H9 (cell line): ENCODE measurements at regions not wholly inside any gene's neighbourhood (a gene's known extent, or its start where the extent isn't known, plus 50 kb on each side); places are given as distances from the start of the nearest gene placed in this dataset.
A peak's percentile ranks its signal among the peaks of the same experiment; 100 is the strongest.

ENCODE experiments used
- DNase-seq: peaks from one replicate; pipeline ENCODE4 v3.0.0-alpha.2; 2017
- H2AFZ ChIP-seq: one replicate; pipeline ENCODE4 v1.6.1; 2013; ENCODE audit warnings: mild to moderate bottlenecking, low read length, control low read depth, moderate library complexity
- H2AK5ac ChIP-seq: 2 replicates; pipeline ENCODE4 v1.6.1; 2013; ENCODE audit warnings: low read length, control low read depth, mixed read lengths; ENCODE audit not compliant: insufficient read length
- H2BK120ac ChIP-seq: one replicate; pipeline ENCODE4 v1.6.1; 2013; ENCODE audit warnings: low read depth, mild to moderate bottlenecking, low read length, control low read depth, inconsistent platforms; ENCODE audit not compliant: poor library complexity, severe bottlenecking
- H2BK12ac ChIP-seq: 2 replicates; pipeline ENCODE4 v1.6.1; 2013; ENCODE audit warnings: low read length, control low read depth, mixed read lengths, low read depth; ENCODE audit not compliant: insufficient read length
- H2BK15ac ChIP-seq: 2 replicates; pipeline ENCODE4 v1.6.1; 2013; ENCODE audit warnings: low read depth, low read length, control low read depth
- H2BK20ac ChIP-seq: one replicate; pipeline ENCODE4 v1.6.1; 2013; ENCODE audit warnings: low read depth, mild to moderate bottlenecking, low read length, control low read depth, inconsistent platforms; ENCODE audit not compliant: poor library complexity, severe bottlenecking
- H2BK5ac ChIP-seq: 2 replicates; pipeline ENCODE4 v1.6.1; 2013; ENCODE audit warnings: low read length, control low read depth, mixed read lengths; ENCODE audit not compliant: insufficient read length
- H3K14ac ChIP-seq: 2 replicates; pipeline ENCODE4 v1.6.1; 2013; ENCODE audit warnings: low read length, control low read depth; ENCODE audit not compliant: insufficient read depth
- H3K18ac ChIP-seq: 2 replicates; pipeline ENCODE4 v1.6.1; 2013; ENCODE audit warnings: low read depth, mild to moderate bottlenecking, mixed read lengths, low read length, control low read depth; ENCODE audit not compliant: insufficient read length
- H3K23ac ChIP-seq: 2 replicates; pipeline ENCODE4 v1.6.1; 2013; ENCODE audit warnings: low read length, control low read depth, mixed read lengths, low read depth; ENCODE audit not compliant: insufficient read length
- H3K23me2 ChIP-seq: 2 replicates; pipeline ENCODE4 v1.6.1; 2013; ENCODE audit warnings: low read depth, mild to moderate bottlenecking, mixed read lengths, low read length, control low read depth; ENCODE audit not compliant: insufficient read length, poor library complexity, severe bottlenecking
- H3K27ac ChIP-seq: 2 replicates; pipeline ENCODE4 v1.5.1; 2013; ENCODE audit warnings: low read length, control low read depth, mixed read lengths, low read depth; ENCODE audit not compliant: insufficient read length
- H3K27me3 ChIP-seq: 2 replicates; pipeline ENCODE4 v1.6.1; 2013; ENCODE audit warnings: low read length, control low read depth, inconsistent platforms; ENCODE audit not compliant: insufficient read depth
- H3K4ac ChIP-seq: 2 replicates; pipeline ENCODE4 v1.6.1; 2013; ENCODE audit warnings: low read depth, mild to moderate bottlenecking, control low read depth, inconsistent platforms, low read length, moderate library complexity
- H3K4me1 ChIP-seq: 2 replicates; pipeline ENCODE4 v1.6.1; 2013; ENCODE audit warnings: low read length, control low read depth, inconsistent platforms; ENCODE audit not compliant: insufficient read depth
- H3K4me2 ChIP-seq: 2 replicates; pipeline ENCODE4 v1.6.1; 2013; ENCODE audit warnings: low read length, control low read depth, mixed read lengths; ENCODE audit not compliant: insufficient read length, insufficient read depth
- H3K56ac ChIP-seq: 2 replicates; pipeline ENCODE4 v1.6.1; 2013; ENCODE audit warnings: low read depth, mild to moderate bottlenecking, mixed read lengths, low read length, control low read depth; ENCODE audit not compliant: insufficient read length
- H3K79me1 ChIP-seq: 2 replicates; pipeline ENCODE4 v1.6.1; 2013; ENCODE audit warnings: low read depth, mild to moderate bottlenecking, moderate library complexity, low read length, control low read depth, inconsistent platforms; ENCODE audit not compliant: insufficient read depth, poor library complexity, severe bottlenecking
- H3K79me2 ChIP-seq: 2 replicates; pipeline ENCODE4 v1.6.1; 2013; ENCODE audit warnings: low read length, control low read depth, inconsistent platforms; ENCODE audit not compliant: insufficient read depth
- H3K9ac ChIP-seq: 2 replicates; pipeline ENCODE4 v1.6.1; 2013; ENCODE audit warnings: low read length, control low read depth, mixed read lengths; ENCODE audit not compliant: insufficient read length; ENCODE audit errors: extremely low read depth
- H3K9me3 ChIP-seq: one replicate; pipeline ENCODE4 v1.6.1; 2013; ENCODE audit warnings: low read depth, low read length, inconsistent platforms; ENCODE audit not compliant: control insufficient read depth
- H3T11ph ChIP-seq: one replicate; pipeline ENCODE4 v1.6.1; 2013; ENCODE audit warnings: mild to moderate bottlenecking, low read length, control low read depth, inconsistent platforms
- H4K20me1 ChIP-seq: one replicate; pipeline ENCODE4 v1.6.1; 2013; ENCODE audit not compliant: control insufficient read depth, insufficient read length, insufficient read depth
- H4K5ac ChIP-seq: 2 replicates; pipeline ENCODE4 v1.6.1; 2013; ENCODE audit warnings: low read depth, mild to moderate bottlenecking, mixed read lengths, low read length, control low read depth; ENCODE audit not compliant: insufficient read length
- H4K8ac ChIP-seq: replicated peaks from 2 replicates; pipeline ENCODE4 v1.6.1; 2013; ENCODE audit warnings: low read length, control low read depth, mixed read lengths, low read depth; ENCODE audit not compliant: insufficient read length
- H4K91ac ChIP-seq: 2 replicates; pipeline ENCODE4 v1.6.1; 2013; ENCODE audit warnings: low read depth, mild to moderate bottlenecking, moderate library complexity, mixed read lengths, low read length, control low read depth; ENCODE audit not compliant: insufficient read length
- H3K27ac Mint-ChIP-seq, 3 experiments: 2 replicates in 2 of 3; 3 replicates in 1 of 3; pipeline ENCODE4 v1.8.0; 2020 to 2021; ENCODE audit warnings: mixed read lengths in 3 of 3, mild to moderate bottlenecking in 1 of 3, moderate library complexity in 1 of 3
- H3K27me3 Mint-ChIP-seq: 2 replicates; pipeline ENCODE4 v1.8.0; 2021; ENCODE audit warnings: low read depth, mild to moderate bottlenecking, moderate library complexity, mixed read lengths
- H3K36me3 Mint-ChIP-seq, 3 experiments: 2 replicates in 2 of 3; 3 replicates in 1 of 3; pipeline ENCODE4 v1.8.0; 2020 to 2021; ENCODE audit warnings: low read depth in 3 of 3, mixed read lengths in 3 of 3; ENCODE audit not compliant: insufficient read depth in 1 of 3
- H3K4me1 Mint-ChIP-seq, 2 experiments: 2 replicates each; pipeline ENCODE4 v1.8.0; 2020; ENCODE audit warnings: mixed read lengths in 2 of 2
- H3K4me3 Mint-ChIP-seq, 2 experiments: 2 replicates in 1 of 2; 3 replicates in 1 of 2; pipeline ENCODE4 v1.8.0; 2020 to 2021; ENCODE audit warnings: mild to moderate bottlenecking in 2 of 2, mixed read lengths in 2 of 2, moderate library complexity in 1 of 2
- H3K9me3 Mint-ChIP-seq, 2 experiments: 2 replicates in 1 of 2; 3 replicates in 1 of 2; pipeline ENCODE4 v1.8.0; 2020; ENCODE audit warnings: mild to moderate bottlenecking in 2 of 2, mixed read lengths in 2 of 2, moderate library complexity in 1 of 2
- CTCF ChIP-seq: fragments of 200-600 bp; sonication (generic); conservative IDR thresholded peaks from 3 replicates; pipeline ENCODE4 v1.8.0; 2021; ENCODE audit warnings: antibody characterized with exemption, mild to moderate bottlenecking
- WGBS: extraction: QIAGEN DNeasy Blood & Tissue Kit; methylation state at CpG from one replicate; pipeline ENCODE4 v1.1.7; 2013; ENCODE audit warnings: missing lambda C conversion rate, low lambda C conversion rate, mixed read lengths; ENCODE audit not compliant: insufficient read length; ENCODE audit errors: extremely low coverage; 5-methylcytosine and 5-hydroxymethylcytosine counted together

DNA sequence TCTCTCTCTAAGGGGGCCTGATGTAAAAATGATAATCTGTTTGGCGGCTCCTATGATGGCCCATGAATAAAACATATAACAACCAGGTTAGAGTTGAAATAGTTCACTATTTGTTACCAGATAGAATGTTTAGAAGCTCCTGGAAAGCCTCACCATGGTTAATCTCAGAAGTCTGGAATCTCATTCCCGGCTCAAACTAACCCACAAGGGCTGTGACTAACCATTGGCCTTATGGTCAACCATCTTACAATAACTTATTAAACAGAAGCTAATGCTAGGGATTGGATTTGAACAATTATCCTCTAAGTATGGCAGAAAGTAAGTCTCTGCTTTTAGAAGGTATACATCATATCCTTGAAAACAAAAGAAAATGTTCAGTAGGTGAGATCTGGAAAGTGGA is 134.1 kb upstream of the ADGRL2 start:
- Histone ChIP-seq H3K9me3 (no peaks in the 10 kb centered on the region), H3K79me1 (no peaks in the 10 kb centered on the region), H3K9ac (no peak overlapping the region), H4K20me1 (no peaks in the 10 kb centered on the region), H3K79me2 (no peaks in the 10 kb centered on the region), H3T11ph (no peak overlapping the region), H2BK15ac (no peak overlapping the region), H3K4me1 (peaks cover 5% of the 10 kb centered on the region), H4K91ac (no peak overlapping the region), H2AFZ (no peak overlapping the region), H2AK5ac (no peak overlapping the region), H4K5ac (no peak overlapping the region), H2BK20ac (no peak overlapping the region), H3K14ac (no peak overlapping the region), H3K56ac (no peak overlapping the region), H3K4me2 (no peak overlapping the region), H2BK12ac (no peak overlapping the region), H3K27ac (no peak overlapping the region), H2BK5ac (no peak overlapping the region), H3K4ac (no peak overlapping the region), H3K27me3 (no peaks in the 10 kb centered on the region), H3K23me2 (no peaks in the 10 kb centered on the region), H3K23ac (no peak overlapping the region), H2BK120ac (no peak overlapping the region), H3K18ac (no peak overlapping the region), H4K8ac (no peak overlapping the region)
- peaks cover 0 to 8% (median 2%) of the 10 kb centered on the region in 3 experiments; a peak in 2 of 7 replicates for H3K36me3 Mint-ChIP-seq
- no peak for TF ChIP-seq CTCF
- no peaks in the 10 kb centered on the region for H3K27me3 Mint-ChIP-seq
- H3K4me1 Mint-ChIP-seq, result peaks cover 34 to 35% of the 10 kb centered on the region in 2 experiments
- no CpG with 5 or more reads among the region's 2 CpGs for WGBS
- DNase-seq, result no peak
- no peak overlapping the region for H3K4me3 Mint-ChIP-seq
- 0 out of 7 replicates have a peak overlapping the region, but pooled peaks of 1 of the 3 experiments have one; percentile 8 for H3K27ac Mint-ChIP-seq
- peaks cover 0 to 5% of the 10 kb centered on the region in 2 experiments; a peak in 2 of 5 replicates for H3K9me3 Mint-ChIP-seq
